Endodermal cell (in vitro differentiated cells): ENCODE measurements at regions not wholly inside any gene's neighbourhood (a gene's known extent, or its start where the extent isn't known, plus 50 kb on each side); places are given as distances from the start of the nearest gene placed in this dataset.

Experiments used
- DNase-seq: peaks from one replicate; pipeline ENCODE4 v3.0.0-alpha.2; 2017
- H3K27ac ChIP-seq: 2 replicates; pipeline ENCODE4 v1.5.1; 2013; ENCODE audit warnings: mild to moderate bottlenecking, low read depth, low read length, moderate library complexity
- H3K27me3 ChIP-seq: 2 replicates; pipeline ENCODE4 v1.6.1; 2013; ENCODE audit warnings: mild to moderate bottlenecking, low read length, moderate library complexity; ENCODE audit not compliant: insufficient read depth, control insufficient read depth, poor library complexity, severe bottlenecking
- H3K36me3 ChIP-seq: 2 replicates; pipeline ENCODE4 v1.7.0; 2013; ENCODE audit warnings: mild to moderate bottlenecking, low read length, moderate library complexity; ENCODE audit not compliant: control insufficient read depth, insufficient read depth
- H3K4me1 ChIP-seq: one replicate; pipeline ENCODE4 v1.7.0; 2013; ENCODE audit warnings: low read length; ENCODE audit not compliant: control insufficient read depth, insufficient read depth
- H3K4me3 ChIP-seq: 2 replicates; pipeline ENCODE4 v1.5.1; 2013; ENCODE audit warnings: mild to moderate bottlenecking, low read length, moderate library complexity
- H3K9ac ChIP-seq: 2 replicates; pipeline ENCODE4 v1.6.1; 2013; ENCODE audit warnings: mild to moderate bottlenecking, low read length, moderate library complexity; ENCODE audit not compliant: poor library complexity, severe bottlenecking; ENCODE audit errors: extremely low read depth
- H3K9me3 ChIP-seq: 2 replicates; pipeline ENCODE4 v1.6.1; 2013; ENCODE audit warnings: mild to moderate bottlenecking, low read length, moderate library complexity; ENCODE audit not compliant: control insufficient read depth
- H3K27ac Mint-ChIP-seq: 2 replicates; pipeline ENCODE4 v1.8.0; 2020; ENCODE audit warnings: mixed read lengths
- H3K27me3 Mint-ChIP-seq: 2 replicates; pipeline ENCODE4 v1.8.0; 2021; ENCODE audit warnings: mild to moderate bottlenecking, mixed read lengths; ENCODE audit not compliant: insufficient read depth
- H3K36me3 Mint-ChIP-seq: 2 replicates; pipeline ENCODE4 v1.8.0; 2020; ENCODE audit warnings: low read depth, mixed read lengths
- H3K4me1 Mint-ChIP-seq: 2 replicates; pipeline ENCODE4 v1.8.0; 2020; ENCODE audit warnings: mixed read lengths
- H3K4me3 Mint-ChIP-seq: 2 replicates; pipeline ENCODE4 v1.8.0; 2020; ENCODE audit warnings: mild to moderate bottlenecking, moderate library complexity, mixed read lengths
- H3K9me3 Mint-ChIP-seq: 2 replicates; pipeline ENCODE4 v1.8.0; 2020; ENCODE audit warnings: mild to moderate bottlenecking, mixed read lengths
- CTCF ChIP-seq: fragments of 200-600 bp; sonication (generic); conservative IDR thresholded peaks from 2 replicates; pipeline ENCODE4 v1.5.0; 2021; ENCODE audit warnings: antibody characterized with exemption, mild to moderate bottlenecking
- WGBS, 2 experiments: methylation state at CpG; one replicate each; pipeline versions ENCODE4 v1.1.5 to v1.1.7; 2013; ENCODE audit warnings: missing lambda C conversion rate in 2 of 2, mixed read lengths in 1 of 2; ENCODE audit not compliant: insufficient coverage in 1 of 2, insufficient read length in 1 of 2; 5-methylcytosine and 5-hydroxymethylcytosine counted together

DNA sequence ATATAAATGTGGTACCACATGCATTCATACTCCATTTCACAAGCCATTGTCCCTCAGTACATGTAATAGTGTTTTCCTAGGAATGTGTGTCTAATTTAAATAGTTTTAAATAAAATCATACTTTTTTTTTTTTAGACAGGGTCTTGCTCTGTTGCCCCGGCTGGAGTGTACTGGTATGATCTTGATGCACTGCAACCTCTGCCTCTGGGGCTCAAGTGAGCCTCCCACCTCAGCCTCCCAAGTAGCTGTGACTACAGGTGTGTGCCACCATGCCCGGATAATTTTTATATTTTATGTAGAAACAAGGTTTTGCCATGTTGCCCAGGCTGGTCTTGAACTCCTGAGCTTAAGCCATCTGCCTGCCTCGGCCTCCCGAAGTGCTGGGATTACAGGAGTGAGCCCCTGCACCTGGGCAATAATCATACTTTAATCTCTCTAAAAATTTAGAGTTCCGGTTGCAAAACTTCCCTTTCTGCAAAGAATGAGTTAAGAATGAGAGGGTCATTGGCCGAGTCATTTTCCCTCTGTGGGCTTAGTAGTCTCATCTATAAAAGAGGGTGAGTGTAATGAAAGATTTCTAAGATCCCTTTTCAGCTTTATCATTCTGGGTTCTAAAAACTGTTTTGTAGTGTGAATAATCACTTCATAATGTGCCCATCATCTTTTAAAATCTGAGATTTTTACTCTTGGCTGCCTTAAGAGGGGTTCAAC is 116.0 kb upstream of the PELI1 start:
- no peaks in the 10 kb centered on the region for H3K9me3 Mint-ChIP-seq
- H3K27ac Mint-ChIP-seq, result no peak overlapping the region
- TF ChIP-seq CTCF, result no peak
- H3K4me3 Mint-ChIP-seq, result no peak overlapping the region
- 95 to 96% methylated on average over 4 to 6 of the region's 6 CpGs for WGBS, 2 experiments
- no peak overlapping the region for H3K27ac ChIP-seq
- peaks cover 42% of the 10 kb centered on the region for H3K36me3 Mint-ChIP-seq
- no peak overlapping the region for H3K9ac ChIP-seq
- H3K27me3 ChIP-seq, result no peaks in the 10 kb centered on the region
- no peaks in the 10 kb centered on the region for H3K9me3 ChIP-seq
- no peaks in the 10 kb centered on the region for H3K36me3 ChIP-seq
- DNase-seq, result no peak
- peaks cover 14% of the 10 kb centered on the region for H3K4me1 ChIP-seq
- peaks cover 56% of the 10 kb centered on the region for H3K4me1 Mint-ChIP-seq
- no peaks in the 10 kb centered on the region for H3K27me3 Mint-ChIP-seq
- H3K4me3 ChIP-seq, result no peak overlapping the region

- 83 to 84% methylated on average over 7 to 9 of the region's 9 CpGs for WGBS, 2 experiments
- peaks cover 45% of the 10 kb centered on the region for H3K36me3 Mint-ChIP-seq
- H3K4me1 Mint-ChIP-seq, result peaks cover 53% of the 10 kb centered on the region
Observed at GRCh38 chr2:64260817-64261216, 116.6 kb upstream of the PELI1 start.

GRCh38 chr2:64262071-64262470 is 117.9 kb upstream of the PELI1 start:
- Histone ChIP-seq H3K4me1 (peaks cover 14% of the 10 kb centered on the region), H3K4me3 (no peak overlapping the region), H3K27me3 (no peaks in the 10 kb centered on the region), H3K36me3 (no peaks in the 10 kb centered on the region), H3K9me3 (no peaks in the 10 kb centered on the region), H3K27ac (no peak overlapping the region), H3K9ac (no peak overlapping the region)
- Mint-ChIP-seq H3K4me1 (peaks cover 50% of the 10 kb centered on the region), H3K9me3 (no peaks in the 10 kb centered on the region), H3K36me3 (peaks cover 45% of the 10 kb centered on the region), H3K27ac (peak overlapping the region; percentile 40), H3K4me3 (no peak overlapping the region), H3K27me3 (no peaks in the 10 kb centered on the region)
- no peak for TF ChIP-seq CTCF
- DNase-seq, result peak; percentile 51
- 82 to 84% methylated on average over 2 to 3 of the region's 3 CpGs for WGBS, 2 experiments

More at GRCh38 chr2:64260817-64261216, 116.6 kb upstream of the PELI1 start:
- H3K4me3 Mint-ChIP-seq, result no peak overlapping the region
- H3K27ac Mint-ChIP-seq, result no peak overlapping the region
- Histone ChIP-seq H3K36me3 (no peaks in the 10 kb centered on the region), H3K4me3 (no peak overlapping the region), H3K27ac (no peak overlapping the region), H3K27me3 (no peaks in the 10 kb centered on the region), H3K4me1 (peaks cover 14% of the 10 kb centered on the region), H3K9ac (no peak overlapping the region), H3K9me3 (no peaks in the 10 kb centered on the region)
- no peaks in the 10 kb centered on the region for H3K27me3 Mint-ChIP-seq
- TF ChIP-seq CTCF, result no peak
- peak; percentile 58 for DNase-seq
- no peaks in the 10 kb centered on the region for H3K9me3 Mint-ChIP-seq
